ENCODE measurements at regions not wholly inside any gene's neighbourhood (a gene's known extent, or its start where the extent isn't known, plus 50 kb on each side); places are given as distances from the start of the nearest gene placed in this dataset.

GRCh38 chr9:91492237-91492636 is 68.6 kb upstream of the NFIL3 start:
- no peak for TF ChIP-seq CTCF (IDR thresholded peaks at IDR 0.05)
- TF ChIP-seq POLR2A (IDR thresholded peaks at IDR 0.05): no peak
- no peak for TF ChIP-seq POLR2AphosphoS5 (IDR thresholded peaks at IDR 0.05)

Measured in gastroesophageal sphincter (tissue), 3 donors.